ENCODE measurements at regions not wholly inside any gene's neighbourhood (a gene's known extent, or its start where the extent isn't known, plus 50 kb on each side); places are given as distances from the start of the nearest gene placed in this dataset.

DNA sequence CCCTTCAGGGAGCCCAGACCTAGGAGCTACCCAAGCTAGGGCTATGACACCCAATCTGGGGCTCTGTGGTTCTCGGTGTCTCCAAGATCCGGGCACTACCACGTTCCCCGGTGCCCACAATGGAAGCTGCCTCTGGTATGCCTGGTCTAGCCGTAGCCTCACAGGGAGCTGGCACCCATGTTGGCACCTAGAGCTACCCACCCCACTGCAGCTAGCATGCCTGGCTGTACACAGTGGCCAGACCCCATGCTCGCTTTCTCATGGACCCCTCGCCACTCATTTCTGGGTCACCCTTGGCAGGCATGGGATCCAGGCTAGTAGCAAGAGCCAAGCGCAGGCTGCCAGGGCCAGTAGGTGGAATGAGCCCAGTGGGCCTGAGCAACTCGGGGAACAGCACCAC is 109.0 kb downstream of the CYLC2 start:
- no peaks in the 10 kb centered on the region for H3K27me3 ChIP-seq
- intact Hi-C loops (cut with DNase I; ENCODE audit: low total_unique reads), result no loop called here
- no peak for DNase-seq
- peaks cover 0 to 6% (median 3%) of the 10 kb centered on the region in 4 donors for H3K9me3 ChIP-seq
- H3K27ac ChIP-seq, result no peak overlapping the region
- no peaks in the 10 kb centered on the region for H3K4me1 ChIP-seq
- no peak overlapping the region for H3K4me3 ChIP-seq
- no peaks in the 10 kb centered on the region for H3K36me3 ChIP-seq
- TF ChIP-seq, protein P1, sequence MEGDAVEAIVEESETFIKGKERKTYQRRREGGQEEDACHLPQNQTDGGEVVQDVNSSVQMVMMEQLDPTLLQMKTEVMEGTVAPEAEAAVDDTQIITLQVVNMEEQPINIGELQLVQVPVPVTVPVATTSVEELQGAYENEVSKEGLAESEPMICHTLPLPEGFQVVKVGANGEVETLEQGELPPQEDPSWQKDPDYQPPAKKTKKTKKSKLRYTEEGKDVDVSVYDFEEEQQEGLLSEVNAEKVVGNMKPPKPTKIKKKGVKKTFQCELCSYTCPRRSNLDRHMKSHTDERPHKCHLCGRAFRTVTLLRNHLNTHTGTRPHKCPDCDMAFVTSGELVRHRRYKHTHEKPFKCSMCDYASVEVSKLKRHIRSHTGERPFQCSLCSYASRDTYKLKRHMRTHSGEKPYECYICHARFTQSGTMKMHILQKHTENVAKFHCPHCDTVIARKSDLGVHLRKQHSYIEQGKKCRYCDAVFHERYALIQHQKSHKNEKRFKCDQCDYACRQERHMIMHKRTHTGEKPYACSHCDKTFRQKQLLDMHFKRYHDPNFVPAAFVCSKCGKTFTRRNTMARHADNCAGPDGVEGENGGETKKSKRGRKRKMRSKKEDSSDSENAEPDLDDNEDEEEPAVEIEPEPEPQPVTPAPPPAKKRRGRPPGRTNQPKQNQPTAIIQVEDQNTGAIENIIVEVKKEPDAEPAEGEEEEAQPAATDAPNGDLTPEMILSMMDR (IDR thresholded peaks at IDR 0.05), result no peak
- no peak for TF ChIP-seq POLR2A (IDR thresholded peaks at IDR 0.05)
- TF ChIP-seq EP300 (IDR thresholded peaks at IDR 0.05), result no peak
- no peak for TF ChIP-seq POLR2AphosphoS5 (IDR thresholded peaks at IDR 0.05)
- WGBS, 5 donors, result 65 to 89% (median 86%) methylated on average over 8 to 9 of the region's 9 CpGs

DNA sequence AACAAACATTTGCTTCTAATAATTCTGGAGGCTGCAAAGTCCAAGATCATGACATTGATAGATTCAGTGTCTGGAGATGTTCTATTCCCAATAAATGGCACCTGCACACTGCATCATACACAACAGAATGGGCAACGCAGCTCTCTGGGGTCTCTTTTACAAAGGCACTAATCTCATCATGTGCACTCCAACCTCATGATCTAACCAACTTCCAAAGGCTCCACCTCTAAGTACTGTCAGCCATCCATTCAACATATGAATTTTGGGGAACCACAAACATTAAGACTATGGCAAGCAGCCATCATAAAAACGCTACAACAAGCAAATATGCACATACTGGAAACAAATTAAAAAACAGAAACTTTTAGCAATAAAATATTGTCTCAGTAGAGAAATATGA is 121.1 kb downstream of the CYLC2 start:
- Histone ChIP-seq H3K4me3 (no peak overlapping the region), H3K36me3 (no peaks in the 10 kb centered on the region), H3K27ac (no peak overlapping the region), H3K9me3 (no peaks in the 10 kb centered on the region), H3K27me3 (no peaks in the 10 kb centered on the region), H3K4me1 (no peaks in the 10 kb centered on the region)
- WGBS, 5 donors, result 64 to 97% (median 78%) methylated on average over 2 of the region's 2 CpGs
- DNase-seq, result no peak
- TF ChIP-seq, protein P1 (IDR thresholded peaks at IDR 0.05), result no peak
- no peak for TF ChIP-seq EP300 (IDR thresholded peaks at IDR 0.05)
- no peak for TF ChIP-seq POLR2AphosphoS5 (IDR thresholded peaks at IDR 0.05)
- no peak for TF ChIP-seq POLR2A (IDR thresholded peaks at IDR 0.05)
- intact Hi-C loops (cut with DNase I; ENCODE audit: low total_unique reads), result no loop called here

DNA sequence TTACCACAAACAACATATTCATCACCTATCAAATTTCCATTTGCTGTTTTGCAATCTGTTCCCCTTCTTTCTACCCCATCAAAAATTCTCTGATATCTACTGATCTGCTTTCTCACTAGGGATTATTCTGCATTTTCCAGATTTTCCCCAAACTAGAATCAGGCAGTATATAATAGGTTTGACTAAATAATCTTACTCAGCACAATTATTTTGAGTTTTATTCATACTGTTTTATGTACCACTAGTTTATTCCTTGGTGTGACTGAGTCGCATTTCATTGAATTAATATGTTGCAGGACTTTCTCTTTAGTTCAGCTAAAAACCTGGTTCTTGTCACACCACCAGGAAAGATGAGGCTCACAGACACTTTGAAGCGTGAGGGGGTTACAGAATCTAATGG is 131.4 kb downstream of the CYLC2 start:
- no peak overlapping the region for H3K4me3 ChIP-seq
- peaks cover 0 to 59% (median 33%) of the 10 kb centered on the region in 4 donors for H3K9me3 ChIP-seq
- no peaks in the 10 kb centered on the region for H3K36me3 ChIP-seq
- H3K27me3 ChIP-seq, result no peaks in the 10 kb centered on the region
- DNase-seq, result no peak
- intact Hi-C loops (cut with DNase I; ENCODE audit: low total_unique reads), result no loop called here
- no peak for TF ChIP-seq EP300 (IDR thresholded peaks at IDR 0.05)
- TF ChIP-seq, protein P1 (IDR thresholded peaks at IDR 0.05), result no peak
- TF ChIP-seq POLR2A (IDR thresholded peaks at IDR 0.05), result no peak
- H3K27ac ChIP-seq, result no peak overlapping the region
- 73 to 95% (median 77%) methylated on average over 2 of the region's 2 CpGs for WGBS, 5 donors
- H3K4me1 ChIP-seq, result no peaks in the 10 kb centered on the region

DNA sequence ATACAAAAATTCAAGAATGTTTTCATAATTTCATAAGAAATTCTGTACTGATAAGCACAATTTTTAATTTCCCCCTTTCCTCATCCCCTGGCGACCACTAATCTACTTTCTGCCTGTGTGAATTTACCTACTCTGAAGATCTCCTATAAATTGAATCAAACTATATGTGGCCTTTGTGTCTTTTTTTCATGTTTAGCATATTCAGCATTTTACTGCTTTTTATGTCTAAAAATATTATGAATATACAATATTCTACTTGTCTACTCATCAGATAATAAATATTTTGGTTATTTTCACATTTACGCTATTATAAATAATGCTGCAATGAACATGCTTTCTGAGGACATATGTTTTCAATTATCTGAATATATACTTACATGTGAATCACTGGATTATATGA is 144.8 kb downstream of the CYLC2 start:
- 66 to 93% (median 87%) methylated on average over 2 of the region's 2 CpGs for WGBS, 5 donors
- Histone ChIP-seq H3K4me3 (no peak overlapping the region), H3K36me3 (no peaks in the 10 kb centered on the region), H3K9me3 (peaks cover 0 to 4% (median 0%) of the 10 kb centered on the region in 4 donors), H3K4me1 (no peaks in the 10 kb centered on the region), H3K27me3 (no peaks in the 10 kb centered on the region), H3K27ac (no peak overlapping the region)
- TF ChIP-seq, protein P1 (IDR thresholded peaks at IDR 0.05), result no peak
- TF ChIP-seq EP300 (IDR thresholded peaks at IDR 0.05) (no peak), POLR2AphosphoS5 (IDR thresholded peaks at IDR 0.05) (no peak)
- intact Hi-C loops (cut with DNase I; ENCODE audit: low total_unique reads), result no loop called here
- DNase-seq, result no peak

Data from stomach (tissue), 8 donors.